Neural crest cell (in vitro differentiated cells): ENCODE measurements at regions not wholly inside any gene's neighbourhood (a gene's known extent, or its start where the extent isn't known, plus 50 kb on each side); places are given as distances from the start of the nearest gene placed in this dataset.

Experiments used
- DNase-seq: peaks from one replicate; pipeline ENCODE4 v3.0.0; 2021; ENCODE audit warnings: low read depth, mixed read lengths, low spot score
- H3K27ac Mint-ChIP-seq: one replicate; pipeline ENCODE4 v1.8.0; 2021; ENCODE audit warnings: mild to moderate bottlenecking, mixed read lengths; ENCODE audit not compliant: unreplicated experiment
- H3K27me3 Mint-ChIP-seq: 2 replicates; pipeline ENCODE4 v1.8.0; 2021; ENCODE audit warnings: low read depth, mild to moderate bottlenecking, mixed read lengths
- H3K36me3 Mint-ChIP-seq: 2 replicates; pipeline ENCODE4 v1.8.0; 2021; ENCODE audit warnings: low read depth, mild to moderate bottlenecking, mixed read lengths
- H3K4me1 Mint-ChIP-seq: 2 replicates; pipeline ENCODE4 v1.8.0; 2021; ENCODE audit warnings: mixed read lengths
- H3K4me3 Mint-ChIP-seq: one replicate; pipeline ENCODE4 v1.8.0; 2021; ENCODE audit warnings: mild to moderate bottlenecking, mixed read lengths
- H3K9me3 Mint-ChIP-seq: 2 replicates; pipeline ENCODE4 v1.8.0; 2021; ENCODE audit warnings: mixed read lengths
- TF ChIP-seq, protein P1 (sequence below): fragments of 200-600 bp; sonication (generic); conservative IDR thresholded peaks from 2 replicates; pipeline ENCODE4 v1.5.0; 2021; ENCODE audit warnings: antibody characterized with exemption, mild to moderate bottlenecking

GRCh38 chr3:71916747-71917369, 131.9 kb upstream of the PROK2 start:
- Mint-ChIP-seq H3K27me3 (peaks cover 5% of the 10 kb centered on the region), H3K36me3 (no peaks in the 10 kb centered on the region), H3K9me3 (peaks cover 4% of the 10 kb centered on the region), H3K27ac (no peak overlapping the region), H3K4me3 (no peak overlapping the region), H3K4me1 (no peaks in the 10 kb centered on the region)
- TF ChIP-seq, protein P1, sequence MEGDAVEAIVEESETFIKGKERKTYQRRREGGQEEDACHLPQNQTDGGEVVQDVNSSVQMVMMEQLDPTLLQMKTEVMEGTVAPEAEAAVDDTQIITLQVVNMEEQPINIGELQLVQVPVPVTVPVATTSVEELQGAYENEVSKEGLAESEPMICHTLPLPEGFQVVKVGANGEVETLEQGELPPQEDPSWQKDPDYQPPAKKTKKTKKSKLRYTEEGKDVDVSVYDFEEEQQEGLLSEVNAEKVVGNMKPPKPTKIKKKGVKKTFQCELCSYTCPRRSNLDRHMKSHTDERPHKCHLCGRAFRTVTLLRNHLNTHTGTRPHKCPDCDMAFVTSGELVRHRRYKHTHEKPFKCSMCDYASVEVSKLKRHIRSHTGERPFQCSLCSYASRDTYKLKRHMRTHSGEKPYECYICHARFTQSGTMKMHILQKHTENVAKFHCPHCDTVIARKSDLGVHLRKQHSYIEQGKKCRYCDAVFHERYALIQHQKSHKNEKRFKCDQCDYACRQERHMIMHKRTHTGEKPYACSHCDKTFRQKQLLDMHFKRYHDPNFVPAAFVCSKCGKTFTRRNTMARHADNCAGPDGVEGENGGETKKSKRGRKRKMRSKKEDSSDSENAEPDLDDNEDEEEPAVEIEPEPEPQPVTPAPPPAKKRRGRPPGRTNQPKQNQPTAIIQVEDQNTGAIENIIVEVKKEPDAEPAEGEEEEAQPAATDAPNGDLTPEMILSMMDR = no peak
- DNase-seq = no peak

GRCh38 chr3:71912839-71913495, 128.0 kb upstream of the PROK2 start:
- Mint-ChIP-seq H3K27ac (no peak overlapping the region), H3K27me3 (peaks cover 10% of the 10 kb centered on the region), H3K4me1 (no peaks in the 10 kb centered on the region), H3K9me3 (peaks cover 5% of the 10 kb centered on the region), H3K4me3 (no peak overlapping the region), H3K36me3 (no peaks in the 10 kb centered on the region)
- DNase-seq = no peak
- TF ChIP-seq, protein P1 = no peak

DNA sequence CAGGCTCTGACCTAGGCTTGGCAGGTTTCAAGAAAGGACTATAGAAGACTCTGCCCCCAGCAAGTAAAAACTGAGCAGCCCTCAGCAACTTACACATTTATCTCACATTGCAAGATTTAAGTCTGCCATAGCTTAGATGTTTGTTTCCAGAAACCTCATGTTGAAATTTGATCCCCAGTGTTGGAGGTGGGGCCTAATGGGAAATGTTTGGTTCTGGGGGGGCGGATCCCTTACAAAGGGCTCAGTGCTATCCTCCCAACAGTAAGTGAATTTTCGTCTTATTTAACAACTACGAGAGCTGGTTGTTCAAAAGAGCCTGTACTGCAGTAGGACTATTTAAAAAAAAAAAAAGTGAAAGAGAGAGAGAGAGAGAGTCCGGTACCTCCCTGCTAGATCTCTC, 125.2 kb upstream of the PROK2 start:
- H3K4me1 Mint-ChIP-seq = no peaks in the 10 kb centered on the region

GRCh38 chr3:71907996-71908395, 123.0 kb upstream of the PROK2 start:
- H3K27ac Mint-ChIP-seq = no peak overlapping the region
- H3K27me3 Mint-ChIP-seq = peaks cover 22% of the 10 kb centered on the region
- peaks cover 5% of the 10 kb centered on the region for H3K9me3 Mint-ChIP-seq
- H3K36me3 Mint-ChIP-seq = no peaks in the 10 kb centered on the region
- H3K4me3 Mint-ChIP-seq = no peak overlapping the region
- H3K4me1 Mint-ChIP-seq = no peaks in the 10 kb centered on the region
- DNase-seq = no peak
- TF ChIP-seq, protein P1 = no peak

More for the DNA sequence above, 125.2 kb upstream of the PROK2 start:
- H3K36me3 Mint-ChIP-seq = no peaks in the 10 kb centered on the region
- DNase-seq = no peak
- no peak overlapping the region for H3K27ac Mint-ChIP-seq
- peaks cover 19% of the 10 kb centered on the region for H3K27me3 Mint-ChIP-seq
- H3K9me3 Mint-ChIP-seq = peaks cover 5% of the 10 kb centered on the region
- no peak overlapping the region for H3K4me3 Mint-ChIP-seq
- TF ChIP-seq, protein P1 = no peak

GRCh38 chr3:71906976-71907375, 122.0 kb upstream of the PROK2 start:
- peaks cover 22% of the 10 kb centered on the region for H3K27me3 Mint-ChIP-seq
- peaks cover 2% of the 10 kb centered on the region for H3K9me3 Mint-ChIP-seq
- TF ChIP-seq, protein P1 = no peak
- no peaks in the 10 kb centered on the region for H3K4me1 Mint-ChIP-seq
- no peak overlapping the region for H3K27ac Mint-ChIP-seq
- no peak overlapping the region for H3K4me3 Mint-ChIP-seq
- no peak for DNase-seq
- H3K36me3 Mint-ChIP-seq = no peaks in the 10 kb centered on the region
